Inferior parietal cortex (tissue), 1 donor: ENCODE measurements at regions not wholly inside any gene's neighbourhood (a gene's known extent, or its start where the extent isn't known, plus 50 kb on each side); places are given as distances from the start of the nearest gene placed in this dataset.

Source experiments
- DNase-seq: peaks from one replicate; pipeline ENCODE4 v3.0.0-alpha.2; 2016; ENCODE audit errors: extremely low spot score

- DNase-seq: no peak
These were observed 210.7 kb downstream of the URI1 start for GRCh38 chr19:30152510-30153291.

GRCh38 chr19:30153326-30154210 is 211.5 kb downstream of the URI1 start:
- DNase-seq: no peak

GRCh38 chr19:30154410-30154809 is 212.4 kb downstream of the URI1 start:
- DNase-seq: no peak

- no peak for DNase-seq
These were observed 213.6 kb downstream of the URI1 start for GRCh38 chr19:30155381-30156200.

- no peak for DNase-seq
These were observed 214.6 kb downstream of the URI1 start for GRCh38 chr19:30156646-30157045.

- DNase-seq: no peak
These were observed 213.9 kb upstream of the ZNF536 start for GRCh38 chr19:30158067-30158892.

DNA sequence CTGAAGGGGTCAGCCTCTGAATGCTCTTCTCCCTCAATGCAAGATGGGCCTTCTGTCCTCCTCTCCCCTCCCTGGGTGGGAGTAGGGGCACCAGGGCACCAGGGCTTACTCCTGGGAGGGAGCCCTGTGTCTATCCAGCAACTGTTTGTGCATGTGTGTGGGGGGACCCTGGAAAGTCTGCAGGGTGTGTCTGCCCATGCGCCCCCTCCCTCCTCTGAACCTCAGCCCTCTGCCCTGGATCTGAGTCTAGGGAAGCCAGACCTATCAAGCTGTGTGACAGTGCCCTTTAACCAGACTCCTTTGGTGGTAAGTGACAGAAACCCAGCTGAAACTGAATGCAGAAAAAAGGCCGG is 213.3 kb upstream of the ZNF536 start:
- DNase-seq: no peak

DNA sequence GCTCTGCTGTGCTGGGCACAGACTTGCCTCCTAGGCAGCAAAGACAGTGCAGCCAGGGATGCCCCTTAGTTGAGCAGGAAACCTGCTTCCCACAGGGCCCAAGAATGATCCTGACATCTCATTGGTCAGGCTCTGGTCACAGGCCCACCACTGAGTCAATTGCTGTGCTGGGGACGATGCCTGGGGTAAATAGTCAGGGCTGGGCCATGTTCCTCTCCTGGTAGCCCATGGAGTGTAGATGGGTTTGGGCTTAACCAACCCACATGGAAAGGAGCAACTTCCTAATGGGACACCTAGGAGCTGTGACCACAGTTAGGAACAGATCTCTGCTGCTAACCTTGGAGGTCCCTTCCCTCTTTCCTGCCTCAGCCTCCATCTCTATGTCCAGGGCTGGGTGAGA is 212.5 kb upstream of the ZNF536 start:
- DNase-seq: no peak

DNA sequence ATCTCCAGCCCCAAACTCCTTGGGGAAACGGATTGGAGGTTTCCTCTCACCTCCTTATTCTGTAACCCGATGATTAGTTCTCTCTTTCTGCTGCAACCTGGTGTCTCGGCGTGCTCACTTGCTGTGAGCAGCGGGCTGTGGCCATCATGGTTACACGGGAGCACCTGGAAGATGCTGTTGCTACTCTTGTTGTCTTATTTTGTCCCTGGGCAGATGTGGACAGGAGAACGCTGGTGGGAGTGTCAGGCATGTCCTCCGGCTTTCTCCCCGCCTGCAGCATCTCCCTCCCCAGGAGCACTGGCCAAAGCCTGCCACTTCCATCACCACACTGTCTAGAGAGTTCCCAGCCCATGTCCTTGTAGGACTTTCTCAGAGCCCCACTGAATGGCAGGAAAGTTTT is 211.8 kb upstream of the ZNF536 start:
- DNase-seq: no peak

DNA sequence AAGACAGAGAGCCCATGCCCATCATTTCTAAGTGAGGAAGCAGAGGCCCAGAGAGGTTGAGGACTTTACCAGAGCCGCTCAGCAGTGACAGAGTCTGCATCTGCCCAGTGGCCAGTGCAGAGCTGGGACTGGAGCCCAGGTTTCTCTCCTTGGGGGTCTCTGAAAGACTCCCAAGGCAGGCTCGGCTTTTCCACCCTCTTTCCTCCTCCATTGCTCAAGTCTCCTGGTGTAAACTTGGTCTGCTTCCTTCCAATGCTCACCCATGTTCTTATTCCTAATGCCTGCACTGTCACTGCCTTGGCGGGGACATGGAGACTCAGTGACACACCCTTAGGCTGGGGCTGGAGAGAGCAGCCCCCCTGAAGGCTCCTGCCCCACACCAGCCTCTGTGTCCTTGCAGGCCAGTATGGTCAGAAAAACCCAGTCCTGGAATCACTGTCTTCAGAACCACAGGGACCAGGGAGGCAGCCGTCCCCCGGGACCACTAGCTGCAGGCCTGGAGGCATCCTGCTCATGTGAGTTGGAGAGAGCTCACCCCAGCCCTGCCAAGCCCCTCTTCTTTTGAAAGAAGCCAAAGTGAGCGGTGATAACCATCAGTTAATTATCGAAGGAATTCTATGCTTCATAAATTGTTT is 211.0 kb upstream of the ZNF536 start:
- no peak for DNase-seq

GRCh38 chr19:30161770-30162169 is 210.4 kb upstream of the ZNF536 start:
- DNase-seq: no peak

DNA sequence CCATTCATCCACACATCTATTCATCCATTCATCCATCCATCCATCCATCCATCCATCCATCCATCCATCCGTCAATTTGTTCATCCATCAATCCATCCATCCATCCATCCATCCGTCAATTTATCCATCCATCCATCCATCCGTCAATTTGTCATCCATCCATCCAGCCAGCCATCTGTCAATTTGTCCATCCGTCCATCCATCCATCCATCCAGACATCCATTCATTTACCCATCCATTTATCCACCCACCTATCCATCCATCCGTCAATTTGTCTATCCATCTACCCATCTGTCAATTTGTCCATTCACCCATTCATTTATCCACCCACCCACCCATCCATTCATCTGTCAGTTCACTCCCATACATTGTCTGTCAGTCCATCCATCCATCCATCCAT is 209.5 kb upstream of the ZNF536 start:
- no peak for DNase-seq

DNA sequence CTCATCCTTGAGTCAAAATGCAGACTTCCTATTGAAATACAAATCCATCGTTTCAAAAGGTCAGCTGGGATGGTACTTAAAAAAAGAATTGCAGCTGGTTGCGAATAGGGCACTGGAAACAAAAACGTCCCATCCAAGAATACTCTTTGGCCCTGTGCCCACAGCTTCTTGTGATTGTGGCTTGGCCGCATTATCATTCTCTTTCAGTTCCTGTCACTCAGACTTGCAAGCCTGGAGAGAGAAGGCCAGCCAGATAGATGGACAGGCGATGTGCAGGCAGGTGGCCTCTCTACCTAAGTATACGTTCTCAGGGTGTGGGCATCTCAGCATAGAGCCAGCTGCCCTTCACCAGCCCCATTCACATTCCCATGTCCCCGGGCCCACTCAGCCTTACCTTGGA is 208.5 kb upstream of the ZNF536 start:
- no peak for DNase-seq

- no peak for DNase-seq
These were observed 206.9 kb upstream of the ZNF536 start for GRCh38 chr19:30165228-30165813.

- no peak for DNase-seq
These were observed 204.8 kb upstream of the ZNF536 start for GRCh38 chr19:30167206-30167868.

GRCh38 chr19:30167976-30168635 is 204.1 kb upstream of the ZNF536 start:
- DNase-seq: no peak

- no peak for DNase-seq
These were observed 203.4 kb upstream of the ZNF536 start for GRCh38 chr19:30168760-30169159.

DNA sequence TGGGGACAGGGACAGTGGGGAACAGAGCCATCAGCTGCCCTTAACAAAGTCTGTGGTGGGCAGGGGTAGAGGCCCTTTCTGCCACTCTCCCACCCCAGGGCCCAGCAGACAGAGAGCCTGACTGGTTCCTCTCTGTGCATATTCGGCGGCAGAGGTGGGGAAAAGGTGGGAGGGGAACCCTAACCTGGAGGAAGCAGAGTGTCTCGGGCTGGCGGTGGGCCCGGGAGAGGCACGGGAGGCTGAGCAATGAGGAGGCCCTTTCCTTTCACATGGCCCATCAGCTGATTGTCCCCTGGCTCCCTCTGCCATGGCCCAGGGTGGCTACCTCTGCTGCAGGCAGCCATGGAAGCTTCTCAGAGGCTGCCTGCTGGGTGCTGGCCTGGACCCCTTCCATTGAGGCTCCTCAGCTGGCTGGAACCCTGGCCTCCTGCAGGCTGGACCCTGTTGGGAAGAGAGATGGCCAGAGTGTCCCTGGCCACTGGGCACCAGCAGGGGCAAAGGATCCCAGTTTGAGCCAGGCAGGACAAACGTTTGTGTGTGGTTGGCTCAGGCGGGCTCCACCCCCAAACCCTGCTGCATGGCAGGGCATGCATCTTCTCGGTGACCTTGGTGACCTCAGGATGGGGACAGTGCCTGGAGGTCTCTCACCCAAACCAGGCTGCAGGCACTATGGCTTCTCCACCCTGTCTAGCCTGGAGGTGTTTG is 202.8 kb upstream of the ZNF536 start:
- no peak for DNase-seq

DNA sequence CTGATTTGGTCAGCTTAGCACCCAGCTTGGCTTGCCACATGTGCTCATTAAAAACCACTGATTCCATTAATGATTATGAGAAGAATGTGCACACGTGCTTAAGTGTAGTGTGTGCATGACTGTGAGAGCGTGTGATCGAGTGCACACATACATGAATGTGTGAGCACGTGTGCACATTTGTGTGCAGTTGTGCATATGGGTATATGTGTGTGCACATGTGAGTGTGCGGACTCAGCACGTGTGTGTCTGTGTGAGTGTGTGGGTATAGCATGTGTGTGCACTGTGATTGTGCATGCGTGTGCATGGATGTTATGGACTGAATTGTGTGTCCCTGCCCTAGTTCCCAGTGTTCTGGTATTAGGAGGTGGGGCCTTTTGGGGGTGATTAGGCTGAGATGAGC is 202.1 kb upstream of the ZNF536 start:
- no peak for DNase-seq
